ENCODE measurements at regions not wholly inside any gene's neighbourhood (a gene's known extent, or its start where the extent isn't known, plus 50 kb on each side); places are given as distances from the start of the nearest gene placed in this dataset.

DNA sequence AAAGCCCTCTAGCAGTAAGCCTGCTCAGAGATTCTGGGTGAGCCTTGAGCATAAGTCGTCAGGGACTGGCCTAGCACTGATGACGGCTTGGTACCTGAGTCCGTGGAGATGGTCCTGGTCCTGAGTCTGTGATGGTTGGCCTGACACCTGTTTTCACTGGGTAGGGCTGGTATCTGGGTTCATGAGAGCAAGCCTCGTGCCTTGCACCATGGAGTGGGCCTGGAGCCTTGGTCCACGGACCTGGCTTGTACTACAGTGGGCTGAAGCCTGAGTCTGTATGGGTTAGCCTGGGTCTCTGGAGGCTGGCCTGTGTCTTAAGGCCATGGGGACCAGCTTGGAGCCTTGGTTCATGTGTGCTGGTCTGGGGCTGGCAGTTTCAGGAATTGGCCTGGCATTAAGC, 310.3 kb upstream of the ISL1 start:
- TF ChIP-seq ZNF565 (CRISPR knock-in tag; conservative IDR thresholded peaks at IDR 0.05; ENCODE audit: low read depth) (no peak), ESRRG (CRISPR knock-in tag; IDR thresholded peaks at IDR 0.05) (no peak), ZFP30 (CRISPR knock-in tag; IDR thresholded peaks at IDR 0.05) (no peak), RARB (CRISPR knock-in tag; IDR thresholded peaks at IDR 0.05) (no peak), ZFP3 (CRISPR knock-in tag; IDR thresholded peaks at IDR 0.05) (no peak), SNAI2 (CRISPR knock-in tag; IDR thresholded peaks at IDR 0.05) (no peak), ZNF70 (CRISPR knock-in tag; IDR thresholded peaks at IDR 0.05) (no peak), PPARA (CRISPR knock-in tag; IDR thresholded peaks at IDR 0.05; ENCODE audit: borderline replicate concordance) (no peak)
- TF ChIP-seq, protein P1, sequence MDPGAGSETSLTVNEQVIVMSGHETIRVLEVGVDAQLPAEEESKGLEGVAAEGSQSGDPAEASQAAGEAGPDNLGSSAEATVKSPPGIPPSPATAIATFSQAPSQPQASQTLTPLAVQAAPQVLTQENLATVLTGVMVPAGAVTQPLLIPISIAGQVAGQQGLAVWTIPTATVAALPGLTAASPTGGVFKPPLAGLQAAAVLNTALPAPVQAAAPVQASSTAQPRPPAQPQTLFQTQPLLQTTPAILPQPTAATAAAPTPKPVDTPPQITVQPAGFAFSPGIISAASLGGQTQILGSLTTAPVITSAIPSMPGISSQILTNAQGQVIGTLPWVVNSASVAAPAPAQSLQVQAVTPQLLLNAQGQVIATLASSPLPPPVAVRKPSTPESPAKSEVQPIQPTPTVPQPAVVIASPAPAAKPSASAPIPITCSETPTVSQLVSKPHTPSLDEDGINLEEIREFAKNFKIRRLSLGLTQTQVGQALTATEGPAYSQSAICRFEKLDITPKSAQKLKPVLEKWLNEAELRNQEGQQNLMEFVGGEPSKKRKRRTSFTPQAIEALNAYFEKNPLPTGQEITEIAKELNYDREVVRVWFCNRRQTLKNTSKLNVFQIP (CRISPR knock-in tag; IDR thresholded peaks at IDR 0.05; ENCODE audit: borderline replicate concordance, low read depth), result no peak
- TF ChIP-seq, protein P2, sequence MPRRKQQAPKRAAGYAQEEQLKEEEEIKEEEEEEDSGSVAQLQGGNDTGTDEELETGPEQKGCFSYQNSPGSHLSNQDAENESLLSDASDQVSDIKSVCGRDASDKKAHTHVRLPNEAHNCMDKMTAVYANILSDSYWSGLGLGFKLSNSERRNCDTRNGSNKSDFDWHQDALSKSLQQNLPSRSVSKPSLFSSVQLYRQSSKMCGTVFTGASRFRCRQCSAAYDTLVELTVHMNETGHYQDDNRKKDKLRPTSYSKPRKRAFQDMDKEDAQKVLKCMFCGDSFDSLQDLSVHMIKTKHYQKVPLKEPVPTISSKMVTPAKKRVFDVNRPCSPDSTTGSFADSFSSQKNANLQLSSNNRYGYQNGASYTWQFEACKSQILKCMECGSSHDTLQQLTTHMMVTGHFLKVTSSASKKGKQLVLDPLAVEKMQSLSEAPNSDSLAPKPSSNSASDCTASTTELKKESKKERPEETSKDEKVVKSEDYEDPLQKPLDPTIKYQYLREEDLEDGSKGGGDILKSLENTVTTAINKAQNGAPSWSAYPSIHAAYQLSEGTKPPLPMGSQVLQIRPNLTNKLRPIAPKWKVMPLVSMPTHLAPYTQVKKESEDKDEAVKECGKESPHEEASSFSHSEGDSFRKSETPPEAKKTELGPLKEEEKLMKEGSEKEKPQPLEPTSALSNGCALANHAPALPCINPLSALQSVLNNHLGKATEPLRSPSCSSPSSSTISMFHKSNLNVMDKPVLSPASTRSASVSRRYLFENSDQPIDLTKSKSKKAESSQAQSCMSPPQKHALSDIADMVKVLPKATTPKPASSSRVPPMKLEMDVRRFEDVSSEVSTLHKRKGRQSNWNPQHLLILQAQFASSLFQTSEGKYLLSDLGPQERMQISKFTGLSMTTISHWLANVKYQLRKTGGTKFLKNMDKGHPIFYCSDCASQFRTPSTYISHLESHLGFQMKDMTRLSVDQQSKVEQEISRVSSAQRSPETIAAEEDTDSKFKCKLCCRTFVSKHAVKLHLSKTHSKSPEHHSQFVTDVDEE (CRISPR knock-in tag; IDR thresholded peaks at IDR 0.05), result no peak
- TF ChIP-seq, protein P3, sequence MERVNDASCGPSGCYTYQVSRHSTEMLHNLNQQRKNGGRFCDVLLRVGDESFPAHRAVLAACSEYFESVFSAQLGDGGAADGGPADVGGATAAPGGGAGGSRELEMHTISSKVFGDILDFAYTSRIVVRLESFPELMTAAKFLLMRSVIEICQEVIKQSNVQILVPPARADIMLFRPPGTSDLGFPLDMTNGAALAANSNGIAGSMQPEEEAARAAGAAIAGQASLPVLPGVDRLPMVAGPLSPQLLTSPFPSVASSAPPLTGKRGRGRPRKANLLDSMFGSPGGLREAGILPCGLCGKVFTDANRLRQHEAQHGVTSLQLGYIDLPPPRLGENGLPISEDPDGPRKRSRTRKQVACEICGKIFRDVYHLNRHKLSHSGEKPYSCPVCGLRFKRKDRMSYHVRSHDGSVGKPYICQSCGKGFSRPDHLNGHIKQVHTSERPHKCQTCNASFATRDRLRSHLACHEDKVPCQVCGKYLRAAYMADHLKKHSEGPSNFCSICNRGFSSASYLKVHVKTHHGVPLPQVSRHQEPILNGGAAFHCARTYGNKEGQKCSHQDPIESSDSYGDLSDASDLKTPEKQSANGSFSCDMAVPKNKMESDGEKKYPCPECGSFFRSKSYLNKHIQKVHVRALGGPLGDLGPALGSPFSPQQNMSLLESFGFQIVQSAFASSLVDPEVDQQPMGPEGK (CRISPR knock-in tag; IDR thresholded peaks at IDR 0.05; ENCODE audit: borderline replicate concordance), result no peak
- no peak for ATAC-seq

DNA sequence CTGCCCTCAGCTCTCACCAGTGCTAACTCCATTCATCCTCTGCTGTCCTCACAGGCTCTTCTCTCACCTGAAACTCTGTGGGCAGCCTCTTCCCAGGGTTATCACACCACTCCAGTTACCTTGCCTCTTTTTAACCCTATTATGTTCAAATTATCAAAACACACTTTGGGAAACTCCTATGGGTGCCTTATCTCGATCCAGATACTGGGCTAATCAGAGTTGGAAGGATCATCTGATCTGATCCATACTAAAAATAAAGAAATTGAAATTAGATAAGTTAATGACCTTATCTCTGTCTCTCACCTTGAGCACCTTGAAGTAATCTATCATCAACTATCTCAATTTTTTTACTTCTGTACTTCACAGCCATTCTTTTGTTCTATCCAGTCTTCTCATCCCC, 300.5 kb upstream of the ISL1 start:
- no peak for TF ChIP-seq ISL1 (CRISPR knock-in tag; IDR thresholded peaks at IDR 0.05)
- TF ChIP-seq ZFP3 (CRISPR knock-in tag; IDR thresholded peaks at IDR 0.05), result no peak
- no peak for TF ChIP-seq TCF4 (CRISPR knock-in tag; IDR thresholded peaks at IDR 0.05; ENCODE audit: borderline replicate concordance)
- no peak for TF ChIP-seq PPARA (CRISPR knock-in tag; IDR thresholded peaks at IDR 0.05; ENCODE audit: borderline replicate concordance)
- TF ChIP-seq ESRRG (CRISPR knock-in tag; IDR thresholded peaks at IDR 0.05), result no peak
- TF ChIP-seq SNAI2 (CRISPR knock-in tag; IDR thresholded peaks at IDR 0.05), result no peak
- no peak for TF ChIP-seq ZNF565 (CRISPR knock-in tag; conservative IDR thresholded peaks at IDR 0.05; ENCODE audit: low read depth)
- no peak for TF ChIP-seq ZNF70 (CRISPR knock-in tag; IDR thresholded peaks at IDR 0.05)
- TF ChIP-seq, protein P4, sequence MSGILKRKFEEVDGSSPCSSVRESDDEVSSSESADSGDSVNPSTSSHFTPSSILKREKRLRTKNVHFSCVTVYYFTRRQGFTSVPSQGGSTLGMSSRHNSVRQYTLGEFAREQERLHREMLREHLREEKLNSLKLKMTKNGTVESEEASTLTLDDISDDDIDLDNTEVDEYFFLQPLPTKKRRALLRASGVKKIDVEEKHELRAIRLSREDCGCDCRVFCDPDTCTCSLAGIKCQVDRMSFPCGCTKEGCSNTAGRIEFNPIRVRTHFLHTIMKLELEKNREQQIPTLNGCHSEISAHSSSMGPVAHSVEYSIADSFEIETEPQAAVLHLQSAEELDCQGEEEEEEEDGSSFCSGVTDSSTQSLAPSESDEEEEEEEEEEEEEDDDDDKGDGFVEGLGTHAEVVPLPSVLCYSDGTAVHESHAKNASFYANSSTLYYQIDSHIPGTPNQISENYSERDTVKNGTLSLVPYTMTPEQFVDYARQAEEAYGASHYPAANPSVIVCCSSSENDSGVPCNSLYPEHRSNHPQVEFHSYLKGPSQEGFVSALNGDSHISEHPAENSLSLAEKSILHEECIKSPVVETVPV (CRISPR knock-in tag; IDR thresholded peaks at IDR 0.05), result no peak
- TF ChIP-seq, protein P5, sequence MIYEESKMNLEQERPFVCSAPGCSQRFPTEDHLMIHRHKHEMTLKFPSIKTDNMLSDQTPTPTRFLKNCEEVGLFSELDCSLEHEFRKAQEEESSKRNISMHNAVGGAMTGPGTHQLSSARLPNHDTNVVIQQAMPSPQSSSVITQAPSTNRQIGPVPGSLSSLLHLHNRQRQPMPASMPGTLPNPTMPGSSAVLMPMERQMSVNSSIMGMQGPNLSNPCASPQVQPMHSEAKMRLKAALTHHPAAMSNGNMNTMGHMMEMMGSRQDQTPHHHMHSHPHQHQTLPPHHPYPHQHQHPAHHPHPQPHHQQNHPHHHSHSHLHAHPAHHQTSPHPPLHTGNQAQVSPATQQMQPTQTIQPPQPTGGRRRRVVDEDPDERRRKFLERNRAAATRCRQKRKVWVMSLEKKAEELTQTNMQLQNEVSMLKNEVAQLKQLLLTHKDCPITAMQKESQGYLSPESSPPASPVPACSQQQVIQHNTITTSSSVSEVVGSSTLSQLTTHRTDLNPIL (CRISPR knock-in tag; IDR thresholded peaks at IDR 0.05; ENCODE audit: low read depth), result no peak
- TF ChIP-seq GLIS3 (CRISPR knock-in tag; IDR thresholded peaks at IDR 0.05), result no peak
- TF ChIP-seq ZNF8 (CRISPR knock-in tag; IDR thresholded peaks at IDR 0.05), result no peak
- no peak for TF ChIP-seq ZFP30 (CRISPR knock-in tag; IDR thresholded peaks at IDR 0.05)
- TF ChIP-seq TOX (CRISPR knock-in tag; IDR thresholded peaks at IDR 0.05; ENCODE audit: borderline replicate concordance), result no peak
- TF ChIP-seq, protein P1 (CRISPR knock-in tag; IDR thresholded peaks at IDR 0.05; ENCODE audit: borderline replicate concordance, low read depth), result no peak
- TF ChIP-seq OSR1 (CRISPR knock-in tag; IDR thresholded peaks at IDR 0.05), result no peak
- TF ChIP-seq, protein P2 (CRISPR knock-in tag; IDR thresholded peaks at IDR 0.05), result no peak
- TF ChIP-seq BACH2 (CRISPR knock-in tag; IDR thresholded peaks at IDR 0.05; ENCODE audit: borderline replicate concordance), result no peak
- TF ChIP-seq, protein P3 (CRISPR knock-in tag; IDR thresholded peaks at IDR 0.05; ENCODE audit: borderline replicate concordance), result no peak
- TF ChIP-seq CSDC2 (CRISPR knock-in tag; IDR thresholded peaks at IDR 0.05), result no peak

More for the DNA sequence above, 300.5 kb upstream of the ISL1 start:
- no peak for ATAC-seq

Data from SK-N-SH treated with all-trans-retinoic acid at 6 μM for 48 hours (cell line).